Gastroesophageal sphincter (tissue), 3 donors: ENCODE measurements at regions not wholly inside any gene's neighbourhood (a gene's known extent, or its start where the extent isn't known, plus 50 kb on each side); places are given as distances from the start of the nearest gene placed in this dataset.

ENCODE experiments used
- CTCF ChIP-seq, 4 experiments: fragments of 200-600 bp in 2 of 4; fragments of 450-650 bp in 2 of 4; sonication (generic) in 1 of 4; IDR thresholded peaks; one replicate each; pipeline ENCODE4 v1.5.1; 2017 to 2019; ENCODE audit warnings: antibody characterized with exemption in 4 of 4, mild to moderate bottlenecking in 2 of 4, moderate library complexity in 2 of 4
- POLR2A ChIP-seq, 2 donors: fragments of 450-650 bp; IDR thresholded peaks; one replicate each; pipeline ENCODE4 v1.6.1; 2017; ENCODE audit warnings: antibody characterized with exemption in 2 of 2, mild to moderate bottlenecking in 2 of 2, moderate library complexity in 1 of 2
- POLR2AphosphoS5 ChIP-seq: sonication (generic); formaldehyde crosslinking; IDR thresholded peaks from one replicate; pipeline ENCODE4 v1.6.1; 2017; ENCODE audit warnings: antibody characterized with exemption

DNA sequence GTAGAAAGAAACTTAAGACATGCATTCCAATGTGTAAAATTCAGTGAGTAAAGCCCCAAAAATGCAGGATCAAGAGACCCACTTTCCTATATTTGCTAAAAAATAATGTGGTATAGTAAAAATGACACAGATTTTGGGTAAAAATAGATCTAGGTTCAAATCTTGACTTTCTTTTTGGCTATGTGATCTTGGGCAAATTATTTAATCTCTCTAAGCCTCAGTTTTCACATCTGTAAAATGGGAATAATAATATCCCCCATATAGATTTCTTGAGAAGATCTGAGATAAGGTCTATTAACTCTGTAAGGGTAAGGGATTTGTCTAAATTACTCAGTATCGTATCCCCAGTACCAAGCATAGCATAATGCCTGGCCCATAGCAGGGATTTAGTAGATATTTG lies 172.3 kb downstream of the CARTPT start:
- TF ChIP-seq CTCF (IDR thresholded peaks at IDR 0.05) (no peak), POLR2AphosphoS5 (no peak), POLR2A (IDR thresholded peaks at IDR 0.05) (no peak)
